ENCODE measurements at regions not wholly inside any gene's neighbourhood (a gene's known extent, or its start where the extent isn't known, plus 50 kb on each side); places are given as distances from the start of the nearest gene placed in this dataset.
A peak's percentile ranks its signal among the peaks of the same experiment; 100 is the strongest.

GRCh38 chr21:41689289-41689583, 77.6 kb downstream of the RIPK4 start:
- DNase-seq (ENCODE audit: low spot score): no peak

GRCh38 chr21:41687633-41688032, 79.2 kb downstream of the RIPK4 start:
- no peak for DNase-seq (ENCODE audit: low spot score)

GRCh38 chr21:41686664-41687063, 80.2 kb downstream of the RIPK4 start:
- no peak for DNase-seq (ENCODE audit: low spot score)

GRCh38 chr21:41685511-41686149, 81.2 kb downstream of the RIPK4 start:
- DNase-seq (ENCODE audit: low spot score): no peak

- no peak for DNase-seq (ENCODE audit: low spot score)
These were observed 82.2 kb downstream of the RIPK4 start for GRCh38 chr21:41684381-41685245.

- no peak for DNase-seq (ENCODE audit: low spot score)
These were observed 83.0 kb downstream of the RIPK4 start for GRCh38 chr21:41683815-41684214.

GRCh38 chr21:41682719-41683179, 84.1 kb downstream of the RIPK4 start:
- DNase-seq (ENCODE audit: low spot score): no peak

- DNase-seq (ENCODE audit: low spot score): no peak
These were observed 84.7 kb downstream of the RIPK4 start for GRCh38 chr21:41681939-41682718.

- no peak for DNase-seq (ENCODE audit: low spot score)
These were observed 85.5 kb downstream of the RIPK4 start for GRCh38 chr21:41681348-41681801.

- no peak for DNase-seq (ENCODE audit: low spot score)
These were observed 86.2 kb downstream of the RIPK4 start for GRCh38 chr21:41680444-41681347.

- peak; percentile 14 for DNase-seq (ENCODE audit: low spot score)
These were observed 87.9 kb downstream of the RIPK4 start for GRCh38 chr21:41678924-41679318.

GRCh38 chr21:41678016-41678923, 88.6 kb downstream of the RIPK4 start:
- DNase-seq (ENCODE audit: low spot score): no peak

GRCh38 chr21:41677671-41678015, 89.2 kb downstream of the RIPK4 start:
- DNase-seq (ENCODE audit: low spot score): no peak

GRCh38 chr21:41676198-41676597, 90.7 kb downstream of the RIPK4 start:
- no peak for DNase-seq (ENCODE audit: low spot score)

- no peak for DNase-seq (ENCODE audit: low spot score)
These were observed 91.3 kb downstream of the RIPK4 start for GRCh38 chr21:41675574-41675973.

GRCh38 chr21:41674402-41674801, 92.5 kb downstream of the RIPK4 start:
- DNase-seq (ENCODE audit: low spot score): no peak

GRCh38 chr21:41673596-41674335, 93.1 kb downstream of the RIPK4 start:
- DNase-seq (ENCODE audit: low spot score): no peak

- no peak for DNase-seq (ENCODE audit: low spot score)
These were observed 93.8 kb downstream of the RIPK4 start for GRCh38 chr21:41673071-41673470.

GRCh38 chr21:41672543-41672915, 94.3 kb downstream of the RIPK4 start:
- DNase-seq (ENCODE audit: low spot score): no peak

Data from CD4-positive, alpha-beta T cell treated with Interleukin-15 for 4 hours (primary cell).